HG02885 (cell line): ENCODE measurements at regions not wholly inside any gene's neighbourhood (a gene's known extent, or its start where the extent isn't known, plus 50 kb on each side); places are given as distances from the start of the nearest gene placed in this dataset.

Source experiments
- ATAC-seq: cut with Tn5 transposase; IDR thresholded peaks from one replicate; pipeline ENCODE4 v1.9.1; 2021; ENCODE audit warnings: mild to moderate bottlenecking; ENCODE audit not compliant: unreplicated experiment, poor library complexity

DNA sequence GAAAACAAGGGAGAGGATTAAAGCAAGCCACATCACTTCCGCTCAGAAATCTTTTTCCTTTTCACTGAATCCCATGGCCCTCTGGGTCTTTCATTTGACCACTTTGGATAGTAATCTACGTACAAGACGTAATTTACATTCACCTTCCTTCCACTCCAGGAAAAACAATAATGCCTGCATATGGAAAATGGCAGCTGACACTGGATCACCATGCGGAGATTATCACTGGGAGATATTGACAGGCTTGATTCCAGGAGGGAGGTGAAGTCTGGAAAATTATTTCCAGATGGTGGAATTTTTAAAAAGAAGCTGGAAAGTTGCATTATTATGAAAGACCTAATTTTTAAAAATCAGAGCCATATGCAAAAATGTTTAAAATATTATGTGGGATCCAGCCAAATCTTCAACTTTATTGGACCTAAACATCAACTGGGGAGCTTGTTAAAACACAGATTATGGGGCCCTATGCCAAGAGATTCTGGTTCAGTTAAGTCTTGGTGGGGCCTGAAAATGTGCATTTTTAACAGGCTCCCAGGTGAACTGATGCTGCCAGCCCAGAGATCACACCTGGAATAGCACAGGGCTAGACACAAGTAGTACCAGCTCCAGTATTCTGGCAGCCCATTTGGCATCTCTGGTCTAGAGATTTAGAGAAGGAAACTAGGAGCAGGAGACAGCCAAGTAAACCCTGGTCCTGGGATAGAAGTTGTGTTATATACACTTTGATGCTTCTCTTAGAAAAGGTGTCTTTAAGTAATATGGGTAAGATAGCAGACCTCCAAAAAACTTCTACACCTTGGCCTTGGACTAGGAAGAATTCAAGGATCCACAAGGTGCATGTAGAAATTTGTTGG, 290.3 kb upstream of the LDB2 start:
- ATAC-seq: no peak

GRCh38 chr4:17188125-17188524, 289.7 kb upstream of the LDB2 start:
- ATAC-seq: no peak

GRCh38 chr4:17187003-17187402, 288.6 kb upstream of the LDB2 start:
- no peak for ATAC-seq

DNA sequence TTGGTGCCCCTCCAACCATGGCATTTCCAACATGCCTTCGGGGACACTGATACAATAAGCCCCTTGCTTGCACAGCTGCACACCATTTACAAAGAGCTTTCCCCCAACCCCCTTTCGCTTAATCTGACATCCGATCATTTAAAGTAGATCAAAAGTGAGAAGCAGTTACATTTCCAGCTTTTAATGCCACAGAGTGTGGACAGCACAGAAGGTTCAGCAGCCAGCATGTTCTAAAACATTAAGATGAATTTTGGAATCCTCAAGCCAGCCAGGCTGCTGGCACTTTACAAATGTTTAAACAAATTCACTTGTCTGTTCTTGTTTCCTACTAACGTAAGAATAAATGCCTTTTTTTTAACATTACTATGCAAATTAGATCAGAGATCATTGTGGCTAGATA, 284.4 kb upstream of the LDB2 start:
- ATAC-seq: no peak

- no peak for ATAC-seq
Measured at GRCh38 chr4:17174751-17175150, 276.3 kb upstream of the LDB2 start.

DNA sequence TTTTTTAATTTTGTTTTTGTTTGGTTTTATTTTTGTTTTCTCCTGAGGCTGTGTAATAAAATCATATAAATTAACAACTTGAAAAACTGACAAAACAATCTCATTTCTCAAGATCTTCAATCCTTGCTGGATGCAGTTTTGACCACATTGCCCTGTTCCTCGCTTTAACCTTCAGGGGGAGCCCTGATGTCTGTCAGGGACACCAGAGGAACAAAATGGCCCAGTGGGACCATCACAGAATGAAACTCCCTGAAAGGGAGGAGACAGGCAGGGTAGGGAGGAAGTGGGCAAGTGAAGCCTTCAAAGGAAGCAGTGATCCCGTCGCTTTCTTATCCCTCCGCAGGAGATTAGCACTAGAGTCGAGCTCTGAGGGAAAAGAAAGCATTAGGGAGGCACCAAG, 274.9 kb upstream of the LDB2 start:
- no peak for ATAC-seq

DNA sequence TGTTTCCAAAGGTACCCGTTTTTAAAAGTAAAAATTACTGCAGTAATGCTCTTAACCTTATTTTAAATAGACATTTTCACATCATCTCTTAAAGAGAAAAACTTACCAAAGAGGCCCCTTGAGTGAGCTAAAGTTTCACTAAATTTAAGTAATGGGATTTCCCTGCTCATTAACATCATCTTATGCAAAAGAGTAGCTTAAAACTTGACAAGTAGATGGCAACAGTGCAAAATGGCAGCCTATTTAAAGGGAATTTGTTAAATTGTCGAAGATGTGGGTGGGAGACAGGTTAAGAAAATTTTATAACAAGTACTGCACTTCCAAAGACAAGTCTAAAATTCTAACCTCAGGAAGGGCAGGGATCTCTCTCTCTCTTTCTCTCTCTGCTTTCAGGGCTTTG, 271.7 kb upstream of the LDB2 start:
- ATAC-seq: no peak

DNA sequence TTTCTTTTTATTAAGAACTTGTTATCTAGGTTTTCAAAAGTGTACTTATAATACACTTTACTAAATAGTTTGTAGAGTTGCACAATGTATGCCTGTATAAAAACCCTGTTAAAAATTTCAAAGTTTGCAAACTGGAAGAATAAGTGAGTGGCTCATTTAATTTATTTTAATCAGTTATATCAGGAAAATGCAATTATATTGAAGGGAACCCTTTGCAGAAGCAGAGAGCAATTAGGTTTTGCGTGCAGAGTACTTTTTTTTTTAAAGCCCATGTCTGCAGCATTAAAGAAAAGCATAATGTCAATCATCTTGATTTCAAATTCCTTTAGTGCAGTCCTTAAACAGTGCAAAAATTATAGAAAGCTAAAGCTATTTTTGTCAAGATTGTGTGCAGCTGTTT, 271.3 kb upstream of the LDB2 start:
- no peak for ATAC-seq

GRCh38 chr4:17168571-17168970, 270.1 kb upstream of the LDB2 start:
- ATAC-seq: no peak

GRCh38 chr4:17166954-17167353, 268.5 kb upstream of the LDB2 start:
- ATAC-seq: no peak

DNA sequence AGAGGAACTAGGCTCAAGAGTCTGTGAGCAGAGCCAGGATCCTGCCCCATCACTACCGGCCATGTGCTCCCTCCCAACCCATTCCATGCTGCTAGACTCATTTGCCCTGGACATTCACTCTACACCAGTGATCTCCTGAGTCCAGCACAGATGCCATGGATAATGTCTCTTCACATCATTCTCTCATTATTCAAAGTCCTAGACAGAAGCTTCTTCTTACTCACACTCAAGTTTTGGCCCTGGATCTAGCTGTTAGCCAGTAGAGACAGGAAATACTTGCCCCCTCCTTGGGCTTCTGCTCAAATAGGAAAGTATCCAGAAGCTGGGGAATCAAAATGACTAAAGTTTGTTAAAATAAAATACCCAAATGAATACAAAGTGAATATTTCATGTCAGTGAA, 266.8 kb upstream of the LDB2 start:
- ATAC-seq: no peak

GRCh38 chr4:17164666-17165065, 266.2 kb upstream of the LDB2 start:
- ATAC-seq: no peak

GRCh38 chr4:17163156-17163771, 264.8 kb upstream of the LDB2 start:
- no peak for ATAC-seq

DNA sequence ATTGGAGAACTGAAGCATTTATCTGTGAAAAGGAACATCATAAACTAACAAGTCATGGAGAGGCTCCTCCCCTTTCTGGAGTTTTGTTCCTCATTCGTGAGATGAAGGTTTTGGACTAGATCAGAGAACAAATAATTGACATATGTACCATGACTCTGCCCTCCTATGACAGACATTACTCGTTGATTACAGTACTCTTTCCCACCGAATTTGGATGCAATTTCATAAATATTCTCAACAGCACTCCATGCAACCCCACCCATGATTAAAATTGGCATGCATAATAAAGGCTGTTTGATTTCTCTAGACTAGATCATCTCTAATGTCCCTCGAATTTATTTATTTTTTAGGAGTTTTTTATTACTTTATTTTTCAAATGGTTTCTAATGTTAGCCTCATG, 258.9 kb upstream of the LDB2 start:
- no peak for ATAC-seq

- no peak for ATAC-seq
Measured at GRCh38 chr4:17155486-17155885, 257.0 kb upstream of the LDB2 start.

DNA sequence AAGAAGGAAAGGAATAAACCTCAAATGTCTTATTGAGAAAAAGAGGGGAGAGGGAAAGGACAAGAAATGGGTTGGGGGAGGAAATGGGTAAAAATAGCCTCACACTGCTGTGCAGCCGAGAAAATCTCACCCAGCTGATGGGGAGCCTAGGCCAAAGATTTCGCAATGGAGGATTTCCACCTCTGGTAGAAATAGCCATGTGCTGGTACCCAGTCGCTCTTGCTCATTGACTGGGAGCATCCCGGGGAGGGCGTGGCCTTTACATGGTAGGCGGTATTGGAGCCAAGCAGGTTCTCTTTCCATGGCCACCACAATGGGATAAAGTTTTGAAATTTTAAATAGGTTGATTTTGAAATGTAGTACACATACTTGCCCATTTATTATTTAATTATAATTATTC, 255.1 kb upstream of the LDB2 start:
- ATAC-seq: no peak

- ATAC-seq: no peak
Measured at GRCh38 chr4:17152941-17153540, 254.6 kb upstream of the LDB2 start.

GRCh38 chr4:17142232-17142711, 243.8 kb upstream of the LDB2 start:
- no peak for ATAC-seq

- ATAC-seq: no peak
Measured at GRCh38 chr4:17138847-17139246, 240.4 kb upstream of the LDB2 start.

GRCh38 chr4:17134565-17134964, 236.1 kb upstream of the LDB2 start:
- no peak for ATAC-seq

- ATAC-seq: no peak
Measured at GRCh38 chr4:17134100-17134499, 235.7 kb upstream of the LDB2 start.
